SH-SY5Y (cell line): ENCODE measurements at regions not wholly inside any gene's neighbourhood (a gene's known extent, or its start where the extent isn't known, plus 50 kb on each side); places are given as distances from the start of the nearest gene placed in this dataset.

Experiments used
- GATA2 ChIP-seq: IDR thresholded peaks from 2 replicates; pipeline ENCODE4 v1.6.1; 2011; ENCODE audit warnings: mild to moderate bottlenecking, low read depth, low read length
- GATA3 ChIP-seq: IDR thresholded peaks from 2 replicates; pipeline ENCODE4 v1.6.1; 2011; ENCODE audit warnings: low read depth, mild to moderate bottlenecking, low read length, moderate library complexity

DNA sequence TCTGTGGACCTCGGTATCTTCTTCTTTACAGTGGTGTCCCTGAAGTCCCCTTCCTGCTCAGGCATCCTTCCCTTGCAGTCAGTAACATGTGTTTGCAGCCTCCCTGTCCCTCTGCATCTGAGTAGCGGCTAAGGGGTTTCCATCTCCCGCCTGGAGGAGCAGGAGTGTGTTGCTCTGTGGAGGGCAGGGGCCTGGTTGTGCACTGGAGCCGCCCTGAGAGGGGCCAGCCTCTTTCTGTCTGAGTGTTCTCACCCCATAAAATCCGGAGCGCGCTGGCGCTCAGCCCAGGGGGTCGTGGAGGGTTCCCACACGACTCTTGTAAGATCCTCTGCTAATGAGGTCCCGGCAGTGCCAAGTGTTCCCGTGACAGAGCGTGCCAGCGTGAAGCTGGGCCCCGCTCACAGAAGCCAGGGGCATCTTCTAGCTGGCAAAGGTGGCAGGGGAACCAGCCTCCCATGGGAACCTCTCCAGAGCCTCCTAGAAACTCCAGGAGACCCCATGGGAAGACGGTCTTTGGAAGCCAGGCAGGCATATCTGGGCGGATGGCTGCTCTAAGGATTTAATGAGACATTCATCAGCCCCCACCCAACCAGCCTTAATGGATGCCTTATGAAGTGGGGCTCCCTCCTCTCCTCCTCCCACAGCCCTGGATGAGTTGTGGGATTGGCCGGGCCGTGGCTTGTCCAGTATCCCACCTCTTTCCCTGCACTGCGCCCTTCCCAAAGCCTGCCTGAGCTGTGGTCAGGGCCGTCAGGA is 91.4 kb upstream of the GSE1 start:
- no peak for TF ChIP-seq GATA3
- TF ChIP-seq GATA2, result no peak

DNA sequence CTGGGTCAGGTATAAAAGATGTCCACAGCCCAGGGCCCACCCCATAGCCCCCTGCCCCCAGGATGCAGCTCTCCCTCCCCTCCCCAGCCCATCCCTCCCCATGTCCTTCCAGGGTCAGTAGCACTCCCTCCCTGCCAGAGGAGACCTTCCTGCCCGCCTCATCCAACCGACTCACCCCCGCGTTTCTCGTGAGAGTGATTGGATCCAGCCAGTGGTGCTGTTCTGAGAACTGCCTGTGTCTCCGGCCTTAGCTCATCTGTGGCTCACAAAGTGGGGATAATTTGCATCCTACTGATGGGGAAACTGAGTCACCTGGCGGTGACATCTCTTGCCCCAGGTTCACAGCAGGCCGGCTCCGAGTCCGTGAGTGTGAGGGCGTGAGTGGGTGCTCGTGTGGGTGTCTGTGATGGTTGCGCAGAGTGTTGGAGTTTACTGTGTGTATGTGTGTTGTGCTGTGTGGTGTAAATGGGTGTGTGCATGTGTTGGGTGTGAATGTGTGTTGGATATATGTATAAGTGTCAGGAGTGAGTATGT is 90.7 kb upstream of the GSE1 start:
- TF ChIP-seq GATA3, result no peak
- no peak for TF ChIP-seq GATA2

DNA sequence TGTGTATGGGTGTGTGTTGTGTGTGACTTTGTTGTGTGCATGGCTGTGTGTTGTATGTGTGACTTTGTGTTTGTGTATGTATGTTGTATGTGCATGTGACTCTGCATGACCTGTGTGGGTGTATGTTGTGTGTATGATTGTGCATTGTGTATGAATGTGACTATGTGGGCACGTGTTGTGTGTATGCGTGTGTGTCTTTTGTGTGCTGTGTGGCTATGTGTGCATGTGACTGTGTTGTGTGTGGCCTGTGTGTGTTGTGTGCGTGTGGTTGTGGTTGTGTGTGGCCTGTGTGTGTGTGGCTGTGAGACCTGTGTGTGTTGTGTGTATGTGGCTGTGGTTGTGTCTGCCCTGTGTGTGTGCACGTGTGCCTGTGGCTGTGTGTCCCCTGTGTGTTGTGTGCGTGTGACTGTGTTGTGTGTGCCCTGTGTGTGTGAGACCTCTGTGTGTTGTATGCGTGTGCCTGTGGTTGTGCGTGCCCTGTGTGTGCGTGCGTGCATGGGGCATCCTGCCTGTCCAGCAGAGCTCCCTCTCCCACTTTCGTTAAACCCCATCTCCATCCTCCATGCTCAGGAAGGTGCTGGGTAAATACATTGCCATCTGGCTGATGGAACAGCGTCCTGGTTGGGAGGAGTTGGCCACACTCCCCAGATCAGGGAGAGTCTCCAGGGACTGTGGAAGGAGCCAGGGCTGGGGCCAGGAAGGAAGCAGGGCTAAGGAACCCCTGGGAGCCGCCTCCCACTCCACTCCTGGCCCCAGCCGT is 90.1 kb upstream of the GSE1 start:
- TF ChIP-seq GATA3 (no peak), GATA2 (no peak)

DNA sequence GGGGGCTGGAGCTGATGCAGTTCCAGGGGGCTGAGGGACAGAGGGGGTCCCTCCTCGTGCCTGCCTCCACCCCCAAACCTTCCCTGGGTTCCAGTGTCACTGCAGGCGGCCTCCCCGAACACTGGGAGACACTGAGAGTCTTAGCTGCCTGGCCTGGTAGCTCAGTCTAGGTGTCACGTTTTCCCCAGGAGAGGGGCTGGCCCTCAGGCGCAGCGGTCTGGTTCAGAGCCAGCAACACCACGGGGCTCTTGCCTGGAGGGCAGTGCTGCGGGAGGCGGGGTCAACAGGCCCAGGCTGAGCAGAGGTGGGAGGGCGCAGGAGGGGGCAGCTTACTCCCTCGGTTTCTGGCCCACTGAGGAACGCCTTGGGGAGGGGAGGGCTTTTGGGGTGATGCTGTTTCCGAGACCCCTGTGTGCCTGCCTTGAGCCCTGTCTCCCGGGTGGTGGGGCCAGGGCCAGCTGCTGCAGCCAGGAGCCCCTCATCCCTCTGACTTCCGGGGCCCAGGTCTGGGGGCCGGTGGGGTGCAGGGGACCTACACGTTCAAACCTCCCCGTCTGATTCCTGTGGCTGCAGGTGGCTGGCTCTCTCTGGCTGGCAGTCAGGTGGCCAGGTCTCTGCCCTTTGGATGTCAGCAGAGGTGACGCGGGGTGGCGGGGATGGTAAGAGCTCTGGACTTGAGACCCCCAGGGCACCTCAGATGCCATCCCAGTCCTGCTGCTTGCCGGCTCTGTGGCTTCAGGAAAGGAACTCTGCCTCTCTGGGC is 89.3 kb upstream of the GSE1 start:
- TF ChIP-seq GATA3 (no peak), GATA2 (no peak)

- TF ChIP-seq GATA3 (no peak), GATA2 (no peak)
Measured at GRCh38 chr16:85524365-85524629, 88.8 kb upstream of the GSE1 start.

- no peak for TF ChIP-seq GATA2
- TF ChIP-seq GATA3, result no peak
Measured at GRCh38 chr16:85524630-85525419, 88.3 kb upstream of the GSE1 start.

DNA sequence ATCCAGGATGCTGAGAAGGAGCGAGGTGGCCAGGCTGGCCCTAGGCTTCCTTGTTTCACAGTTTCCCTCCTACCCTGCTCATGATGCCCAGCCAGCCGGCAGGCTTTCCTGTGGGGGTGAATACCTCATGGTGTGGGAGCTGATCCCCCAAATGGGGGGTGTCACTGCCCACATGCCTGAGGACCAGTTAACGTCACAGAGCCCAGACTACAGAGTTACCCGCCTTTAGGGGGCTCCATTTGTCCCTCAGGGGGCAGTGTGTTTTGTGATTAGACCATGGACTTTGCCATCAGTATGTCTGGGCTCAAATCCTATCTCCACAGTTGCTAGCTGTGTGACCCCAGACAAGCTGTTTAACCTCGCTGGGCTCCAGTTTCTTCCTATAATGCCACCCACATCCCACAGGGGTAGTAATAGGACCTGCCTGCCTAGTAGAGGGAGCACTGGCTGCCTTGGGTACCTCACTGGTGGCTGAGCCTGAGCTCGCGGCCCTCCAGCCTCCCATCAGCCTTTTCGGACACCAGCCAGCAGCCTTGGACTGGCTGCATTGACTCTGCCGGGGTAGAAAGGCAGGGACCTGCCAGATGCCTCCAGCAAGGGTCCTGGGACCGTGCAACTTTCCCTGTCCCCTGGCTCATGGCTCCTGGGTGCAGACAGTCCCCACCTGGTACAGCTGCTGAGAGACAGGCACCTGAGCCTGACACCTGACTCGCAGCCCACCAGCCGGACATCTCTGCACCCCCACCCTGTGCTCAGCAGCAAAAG is 87.5 kb upstream of the GSE1 start:
- no peak for TF ChIP-seq GATA2
- no peak for TF ChIP-seq GATA3

DNA sequence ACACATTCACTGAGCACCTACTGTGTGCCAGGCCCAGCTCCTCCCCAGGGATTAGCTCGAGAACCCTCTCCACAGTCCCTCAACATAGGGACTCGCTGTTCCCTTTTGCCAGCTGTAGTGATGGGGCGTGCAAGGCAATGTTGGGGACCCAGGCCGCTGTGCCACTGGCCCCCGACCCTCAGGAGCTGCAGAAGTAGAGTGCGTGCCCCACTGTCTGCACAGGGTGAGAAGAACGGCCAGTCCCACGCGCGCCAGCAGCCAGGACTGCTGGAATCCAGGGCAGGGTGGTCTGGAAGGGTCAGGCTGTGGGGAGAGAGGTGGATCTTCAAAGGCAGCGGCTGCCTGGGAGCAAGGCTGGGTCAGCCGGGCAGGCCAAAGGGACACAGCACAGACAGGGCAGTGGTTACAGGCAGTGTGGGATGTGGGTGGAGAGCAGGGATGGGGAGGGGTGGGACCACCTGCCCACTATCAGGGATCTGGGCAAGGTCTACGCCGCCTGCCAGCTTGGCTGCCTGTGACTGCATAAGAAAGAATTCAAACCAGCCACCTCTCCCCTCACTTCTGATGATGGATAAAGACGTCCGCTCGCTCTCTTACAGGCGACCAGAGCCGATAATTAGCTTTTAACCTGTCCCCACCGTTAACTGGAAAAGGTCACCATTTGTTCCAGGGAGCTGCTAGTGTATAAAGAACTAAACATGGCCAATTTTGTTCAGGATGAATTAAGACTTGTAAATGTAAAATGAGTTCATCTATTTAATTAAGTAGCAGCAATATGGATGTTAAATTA is 86.7 kb upstream of the GSE1 start:
- TF ChIP-seq GATA2 (0 out of 2 replicates have a peak, but pooled peaks have one; percentile 15), GATA3 (no peak)

GRCh38 chr16:85527042-85527766 is 85.9 kb upstream of the GSE1 start:
- TF ChIP-seq GATA3 (no peak), GATA2 (no peak)

DNA sequence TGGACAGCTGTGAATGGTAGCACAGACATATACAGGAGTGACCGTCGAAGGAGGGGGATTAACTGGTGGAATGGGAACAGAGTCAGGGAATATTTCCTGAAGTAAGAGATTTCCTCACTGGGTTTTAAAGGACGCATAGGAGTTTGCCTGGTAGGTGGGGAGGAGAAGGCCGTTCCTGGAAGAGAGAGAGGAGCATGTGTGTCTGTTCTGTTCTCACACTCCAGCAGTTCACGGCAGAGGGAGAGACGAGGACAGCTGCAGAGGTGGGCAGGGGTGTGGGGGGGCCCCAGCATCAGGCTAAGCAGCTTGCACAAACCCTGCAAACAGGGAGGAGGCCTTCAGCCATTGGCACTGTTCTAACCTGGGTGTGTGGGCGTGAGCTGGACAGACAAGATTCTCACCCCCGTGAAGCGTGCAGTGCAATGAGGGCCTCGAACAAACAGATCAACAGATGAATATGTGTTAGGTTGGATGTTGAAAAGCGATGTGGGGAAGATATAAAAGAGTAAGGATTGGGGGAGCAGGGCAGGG is 85.3 kb upstream of the GSE1 start:
- TF ChIP-seq GATA3 (no peak), GATA2 (no peak)

DNA sequence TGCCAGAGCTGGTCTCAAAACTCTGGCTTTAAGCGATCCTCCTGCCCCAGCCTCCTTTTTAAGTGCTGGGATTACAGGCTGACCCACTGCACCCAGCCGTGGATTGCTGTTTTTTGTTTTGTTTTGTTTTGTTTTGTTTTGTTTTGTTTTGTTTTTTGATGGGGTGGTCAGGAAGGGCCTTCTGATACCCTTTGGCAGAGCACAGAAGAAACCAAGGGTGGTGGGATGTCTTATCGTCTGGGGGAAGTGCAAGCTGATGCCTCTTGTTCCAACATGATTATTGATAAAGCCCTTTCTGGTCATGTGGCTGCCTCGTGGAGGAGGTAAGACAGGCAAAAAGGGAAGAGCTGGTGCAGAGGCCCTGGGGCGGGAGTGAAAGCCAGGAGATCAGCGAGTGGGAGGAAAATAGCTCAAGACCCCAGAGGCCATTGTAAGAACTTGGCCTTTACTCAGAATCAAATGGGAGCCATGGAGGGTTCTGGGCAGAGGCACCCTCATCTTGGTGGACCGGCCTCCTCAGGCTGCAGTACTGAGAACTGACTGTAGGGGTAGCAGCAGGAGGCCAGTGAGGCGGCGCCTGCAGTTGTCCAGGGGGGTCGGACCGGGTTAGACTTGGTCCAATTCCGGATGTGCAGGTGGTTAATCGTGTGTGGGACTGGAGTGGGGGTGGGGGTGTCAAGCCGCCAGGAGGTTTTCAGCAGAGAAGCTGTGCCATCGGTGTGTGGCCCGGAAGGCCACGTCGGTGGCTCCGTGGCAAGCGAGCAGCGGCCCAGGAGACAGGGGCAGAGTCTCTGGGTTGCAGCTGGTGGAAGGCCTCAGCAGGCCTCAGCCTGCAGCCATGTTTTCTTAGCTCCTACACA is 84.4 kb upstream of the GSE1 start:
- no peak for TF ChIP-seq GATA2
